GM19240 (cell line): ENCODE measurements at regions not wholly inside any gene's neighbourhood (a gene's known extent, or its start where the extent isn't known, plus 50 kb on each side); places are given as distances from the start of the nearest gene placed in this dataset.
"Not testable (repeated sequence)": the region's sequence is repeated elsewhere in the genome, so short reads cannot be mapped to it uniquely, and the experiment has no call there.

Experiments used
- DNase-seq: peaks from one replicate; pipeline ENCODE4 v3.0.0; 2011; ENCODE audit warnings: low spot score; ENCODE audit not compliant: insufficient read length

GRCh38 chr1:199202331-199202730 is 563.5 kb downstream of the PTPRC start:
- DNase-seq, result no peak

- no peak for DNase-seq
Observed at GRCh38 chr1:199204231-199204630, 565.4 kb downstream of the PTPRC start.

DNA sequence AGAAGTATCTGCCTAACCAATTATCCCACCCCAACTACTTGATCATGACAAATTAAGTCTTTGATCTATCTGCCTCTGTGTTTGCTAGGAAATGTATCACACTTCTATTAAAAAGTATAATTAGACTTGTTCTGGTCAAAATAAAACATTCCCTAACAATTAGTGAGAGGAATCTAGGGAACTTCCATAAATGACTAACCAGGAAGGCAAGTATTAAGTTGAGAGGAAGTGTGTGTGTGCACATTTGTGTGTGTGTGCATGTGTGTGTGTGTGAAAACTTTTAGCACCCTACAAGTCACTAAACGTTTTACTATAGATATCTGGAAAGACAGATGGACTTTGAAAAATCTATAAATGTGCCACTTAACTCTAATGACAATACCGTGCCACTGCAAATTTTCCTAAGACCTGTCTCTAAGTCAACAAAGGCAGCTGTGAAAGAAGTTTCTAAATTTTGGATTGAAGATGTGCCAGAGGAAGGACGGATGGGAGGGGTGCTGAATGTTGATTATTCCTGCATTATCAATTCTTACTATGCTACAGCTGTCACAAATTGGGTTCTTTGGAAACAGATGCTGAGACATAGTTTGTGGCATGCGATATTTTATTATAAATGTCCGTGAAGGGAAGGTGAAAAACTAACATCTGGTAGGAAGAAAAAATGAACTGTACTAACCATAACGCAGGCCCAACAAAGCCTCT is 567.1 kb downstream of the PTPRC start:
- no peak for DNase-seq

DNA sequence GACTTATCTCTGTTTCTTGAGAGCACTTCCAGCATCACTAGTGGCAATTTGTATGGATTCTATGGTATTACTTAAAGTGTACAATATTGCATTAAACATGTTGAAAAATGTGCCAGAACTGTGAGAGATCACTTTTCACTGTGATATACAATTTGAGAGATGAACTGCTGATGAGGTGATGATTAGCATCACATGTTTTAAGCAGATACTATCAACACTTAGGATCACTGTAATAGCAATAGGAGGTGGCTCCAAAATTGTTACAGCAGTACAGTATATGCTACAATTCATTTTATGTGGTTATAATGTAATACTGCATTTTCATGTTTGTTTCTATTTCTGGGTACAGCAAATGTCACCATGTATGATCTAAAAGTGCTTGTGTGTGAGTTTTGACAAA is 570.0 kb downstream of the PTPRC start:
- no peak for DNase-seq

DNA sequence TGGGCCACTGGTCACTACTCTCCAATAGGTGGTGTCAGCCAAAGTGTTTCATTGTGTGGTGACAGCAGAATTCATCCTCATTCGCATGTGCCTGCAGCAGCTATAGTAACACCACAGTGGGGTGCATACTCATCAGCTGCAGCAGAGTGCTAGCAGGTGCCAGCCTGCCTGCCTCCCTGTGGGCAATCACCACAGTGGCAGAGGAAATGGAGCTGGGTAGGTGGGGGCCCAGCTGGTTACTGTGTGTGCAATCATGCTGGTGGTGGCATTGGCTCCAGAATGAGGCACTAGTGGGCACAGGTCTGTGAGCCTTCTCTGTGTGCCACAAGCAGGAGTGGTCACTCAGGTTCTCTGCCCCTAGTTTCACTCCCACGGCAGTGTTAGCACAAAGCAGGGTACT is 579.2 kb downstream of the PTPRC start:
- no peak for DNase-seq

DNA sequence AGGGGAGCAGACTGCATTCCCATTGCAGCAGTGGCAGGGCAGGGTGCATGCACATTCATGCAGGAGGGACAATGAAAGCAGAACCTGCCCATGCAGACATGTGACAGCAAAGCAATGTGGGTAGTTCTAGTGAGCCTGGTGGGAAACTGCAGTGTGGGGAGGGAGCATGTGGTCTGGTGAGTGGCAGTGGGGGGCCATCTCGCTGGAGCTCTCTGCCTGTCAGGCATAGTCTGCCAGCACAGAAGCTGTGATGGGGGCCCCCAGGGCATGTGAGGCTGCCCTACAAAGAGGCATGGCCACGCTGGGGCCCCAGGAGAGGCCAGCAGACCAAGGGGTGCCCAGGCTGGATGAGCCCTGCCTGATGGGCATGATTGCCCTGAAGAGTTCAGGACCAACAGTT is 579.7 kb downstream of the PTPRC start:
- DNase-seq, result no peak

GRCh38 chr1:199220031-199220430 is 581.2 kb downstream of the PTPRC start:
- DNase-seq, result no peak

DNA sequence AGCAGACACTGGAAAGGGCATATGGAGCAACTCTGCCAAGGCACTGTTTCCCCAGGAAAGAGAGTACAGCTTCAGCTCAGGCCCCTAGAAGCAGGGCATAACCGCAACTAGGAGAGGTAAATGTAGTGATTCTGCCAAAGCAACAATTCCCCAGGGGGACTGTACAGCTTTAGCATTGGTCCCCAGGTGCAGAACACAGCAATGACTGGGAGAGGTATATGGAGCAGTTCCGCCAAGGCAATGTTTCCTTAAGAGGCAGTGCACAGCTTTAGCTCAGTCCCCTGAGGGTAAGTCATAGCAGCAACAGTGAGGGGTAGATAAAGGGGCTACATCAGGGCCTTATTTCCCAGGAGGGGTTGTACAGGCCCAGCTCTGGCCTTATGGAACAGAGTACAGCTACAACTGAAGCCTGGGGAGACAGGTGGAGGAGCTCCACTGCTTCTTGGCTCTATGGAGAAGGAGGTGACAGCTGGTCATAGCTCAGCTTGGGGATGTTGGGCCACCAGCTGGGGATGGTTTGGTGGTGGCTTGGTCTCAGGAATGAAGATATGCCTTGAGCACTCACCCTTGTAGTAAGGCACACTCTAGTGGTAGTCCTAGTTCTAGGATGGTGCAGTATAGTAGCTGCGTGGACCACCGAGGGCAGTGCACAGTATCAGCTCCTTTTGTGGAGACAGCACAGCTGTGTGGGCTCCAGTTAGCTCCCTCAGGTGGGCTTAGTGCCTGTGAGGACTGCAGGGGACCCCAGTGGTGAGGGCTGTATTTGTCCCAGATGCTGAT is 582.7 kb downstream of the PTPRC start:
- no peak for DNase-seq

- no peak for DNase-seq
Observed at GRCh38 chr1:199223936-199224335, 585.1 kb downstream of the PTPRC start.

GRCh38 chr1:199226163-199226562 is 587.3 kb downstream of the PTPRC start:
- no peak for DNase-seq

DNA sequence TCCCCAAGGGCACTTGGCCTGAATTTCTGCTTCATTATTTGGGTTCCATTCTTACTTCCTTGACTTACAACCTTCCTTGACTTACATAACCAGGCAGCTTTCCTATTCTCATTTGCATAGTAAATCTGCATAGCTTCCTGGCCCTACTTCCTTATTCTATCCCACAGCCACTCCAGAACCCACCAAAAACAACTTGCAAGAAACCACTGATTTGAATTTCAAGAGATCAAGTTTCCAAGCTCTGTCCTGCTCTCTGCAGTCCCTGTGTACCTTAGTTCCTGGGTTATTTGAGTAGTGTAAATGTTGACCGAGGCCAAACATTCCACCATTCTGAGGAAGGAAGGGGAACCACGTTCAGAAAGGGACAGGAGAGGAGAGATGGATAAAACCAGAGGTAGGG is 603.3 kb downstream of the PTPRC start:
- DNase-seq, result no peak

DNA sequence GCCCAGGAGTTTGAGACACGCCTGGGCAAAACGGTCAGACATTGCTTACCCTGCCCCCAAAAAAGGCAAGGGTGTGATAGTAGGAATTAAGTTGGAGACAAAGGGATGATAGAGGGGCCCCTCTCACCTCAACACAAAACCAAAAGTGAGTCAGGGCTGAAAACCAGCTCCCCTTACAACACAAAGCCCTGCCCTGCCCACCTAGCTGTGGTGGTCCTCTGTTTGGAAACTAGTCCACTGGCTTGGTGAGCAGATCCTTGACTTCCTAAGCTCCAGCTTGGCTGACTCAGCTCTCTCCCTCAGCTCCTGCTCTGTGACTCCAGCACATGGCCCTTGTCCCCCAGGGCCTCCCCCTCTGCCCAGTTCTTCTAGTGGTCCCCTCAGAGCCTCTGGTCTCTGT is 603.8 kb downstream of the PTPRC start:
- no peak for DNase-seq

- peak; percentile 24 for DNase-seq
Observed at GRCh38 chr1:199243423-199244061, 604.7 kb downstream of the PTPRC start.

DNA sequence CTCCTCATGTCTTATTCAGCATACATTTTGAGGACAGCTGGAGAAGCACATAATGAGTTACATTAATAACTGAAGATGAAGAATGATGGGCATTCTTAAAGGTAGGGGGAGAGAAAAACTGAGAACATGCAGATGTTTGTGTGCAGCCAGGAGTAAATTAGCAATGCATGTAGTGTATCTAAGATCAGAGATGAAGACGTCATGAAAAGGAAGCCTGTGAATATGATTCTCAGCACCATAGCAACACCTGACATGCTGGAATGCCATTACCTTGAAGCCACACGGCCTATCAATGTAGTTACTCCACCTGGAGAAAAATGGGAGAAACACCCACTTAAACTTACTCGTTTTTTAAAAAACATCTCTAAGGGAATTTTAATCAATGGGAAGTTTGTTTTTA is 607.1 kb downstream of the PTPRC start:
- no peak for DNase-seq

DNA sequence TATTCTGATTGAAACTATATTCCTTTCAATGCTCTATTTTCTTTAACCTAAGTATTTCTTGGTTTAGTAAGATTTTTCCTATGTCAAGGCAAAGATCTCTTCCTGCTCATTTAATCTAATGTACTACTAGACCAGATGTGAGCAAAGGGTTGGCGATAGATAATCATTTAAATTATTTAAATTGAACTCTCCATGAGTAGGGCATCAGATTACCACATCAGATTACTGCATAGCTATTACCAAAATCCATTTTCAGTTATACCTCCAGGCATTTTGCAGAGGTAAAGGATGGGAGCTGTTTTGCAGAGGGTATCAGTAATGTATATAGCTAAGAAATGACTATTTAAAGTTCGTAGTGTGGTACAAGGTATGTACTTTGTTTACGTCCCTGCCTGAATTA is 607.9 kb downstream of the PTPRC start:
- no peak for DNase-seq

- no peak for DNase-seq
Observed at GRCh38 chr1:199247891-199248290, 609.1 kb downstream of the PTPRC start.

- DNase-seq, result not testable (repeated sequence)
Observed at GRCh38 chr1:199254040-199254439, 615.2 kb downstream of the PTPRC start.

DNA sequence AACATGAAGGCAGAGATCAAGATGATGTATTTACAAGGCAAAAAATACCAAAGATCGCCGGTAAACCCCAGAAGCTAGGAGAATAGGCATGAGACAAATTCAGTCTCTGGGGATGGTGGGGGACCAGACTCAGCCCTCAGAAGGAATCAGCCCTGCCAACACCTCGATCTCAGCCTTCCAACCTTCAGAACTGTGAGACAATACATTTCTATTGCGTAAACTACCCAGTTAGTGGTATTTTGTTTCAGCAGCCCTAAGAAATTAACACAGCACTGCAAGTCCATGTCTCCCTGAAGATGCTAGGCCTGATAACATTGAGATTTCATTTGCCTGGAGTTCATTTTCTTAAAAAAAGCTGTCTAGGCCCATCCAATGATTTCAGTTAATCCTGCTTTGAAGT is 622.5 kb downstream of the PTPRC start:
- no peak for DNase-seq

GRCh38 chr1:199264283-199264682 is 625.4 kb downstream of the PTPRC start:
- no peak for DNase-seq

DNA sequence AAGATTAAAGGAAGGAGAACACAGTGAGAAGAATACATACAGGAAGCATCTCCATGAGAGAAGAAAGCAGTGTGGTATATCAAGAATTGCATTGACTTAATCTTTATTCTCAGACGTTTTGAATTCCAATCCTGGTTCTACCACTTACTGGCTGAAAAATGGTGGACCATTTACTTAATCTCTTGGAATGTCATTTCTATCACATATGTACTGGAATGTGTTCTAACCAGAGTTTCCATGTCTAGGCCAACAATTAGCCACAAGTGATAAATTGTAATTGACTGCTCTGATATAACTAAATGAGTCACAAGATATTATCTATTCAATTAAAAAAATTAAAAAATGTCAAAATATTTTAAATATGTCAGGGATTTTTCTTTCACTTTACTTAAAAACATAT is 626.1 kb downstream of the PTPRC start:
- DNase-seq, result no peak

GRCh38 chr1:199265319-199265718 is 626.5 kb downstream of the PTPRC start:
- no peak for DNase-seq

DNA sequence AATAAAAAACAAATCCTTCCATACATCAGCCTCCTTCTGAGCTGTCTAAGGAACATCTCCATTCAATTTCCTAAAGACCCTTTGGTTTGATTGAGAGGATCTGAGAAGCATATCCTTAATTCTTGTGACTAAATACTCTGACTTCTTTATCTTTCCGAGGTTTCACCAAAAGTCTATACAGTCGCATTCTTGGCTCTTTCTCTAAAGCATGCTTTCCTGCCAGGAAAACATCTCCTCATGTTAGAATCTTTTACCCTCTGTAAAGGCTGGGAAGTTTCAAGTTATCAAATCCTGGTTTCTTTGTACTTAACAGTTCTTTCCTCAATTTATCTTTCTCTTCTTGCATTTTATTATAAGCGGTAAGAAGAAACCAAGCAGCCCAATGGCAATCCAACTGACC is 630.4 kb downstream of the PTPRC start:
- no peak for DNase-seq

DNA sequence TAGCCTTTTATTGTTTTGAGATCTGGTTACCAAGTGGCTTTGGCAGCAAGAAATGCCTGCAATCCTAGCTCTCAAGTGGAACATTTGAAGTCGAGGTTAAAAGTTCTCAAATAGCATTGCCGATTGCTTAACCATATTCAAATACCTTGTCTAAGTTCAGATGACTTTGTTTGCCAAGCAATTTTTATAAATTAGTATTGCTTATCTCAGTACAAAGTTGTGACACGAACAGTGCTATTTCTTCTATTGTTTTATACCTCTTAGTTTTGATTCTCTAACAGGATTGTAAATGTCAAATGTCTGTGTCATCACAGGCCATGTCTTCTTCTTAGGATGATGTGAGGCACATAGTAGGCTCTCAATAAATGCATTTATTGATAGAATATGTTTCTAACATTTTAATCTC is 633.3 kb downstream of the PTPRC start:
- no peak for DNase-seq
